Activated T-helper 9 cell treated with anti-CD3 and anti-CD28 coated beads, Interleukin-2, amount 50 U/mL, for 16 hours (primary cell): ENCODE measurements at regions not wholly inside any gene's neighbourhood (a gene's known extent, or its start where the extent isn't known, plus 50 kb on each side); places are given as distances from the start of the nearest gene placed in this dataset.

Experiments used
- DNase-seq: peaks from one replicate; pipeline ENCODE4 v3.0.0-alpha.2; 2020; ENCODE audit warnings: low read depth

GRCh38 chr1:101317590-101317989 is 80.8 kb downstream of the S1PR1 start:
- no peak for DNase-seq

- DNase-seq, result no peak
These were observed 86.7 kb downstream of the S1PR1 start for GRCh38 chr1:101323535-101323934.

GRCh38 chr1:101325144-101325543 is 88.3 kb downstream of the S1PR1 start:
- no peak for DNase-seq

GRCh38 chr1:101330427-101331130 is 93.8 kb downstream of the S1PR1 start:
- no peak for DNase-seq

GRCh38 chr1:101331794-101332193 is 95.0 kb downstream of the S1PR1 start:
- no peak for DNase-seq

- no peak for DNase-seq
These were observed 95.8 kb downstream of the S1PR1 start for GRCh38 chr1:101332633-101333032.

GRCh38 chr1:101333186-101333585 is 96.4 kb downstream of the S1PR1 start:
- DNase-seq, result no peak

- no peak for DNase-seq
These were observed 101.1 kb downstream of the S1PR1 start for GRCh38 chr1:101337968-101338367.

- no peak for DNase-seq
These were observed 102.1 kb downstream of the S1PR1 start for GRCh38 chr1:101338714-101339430.

- DNase-seq, result no peak
These were observed 107.9 kb downstream of the S1PR1 start for GRCh38 chr1:101344745-101345144.

GRCh38 chr1:101346419-101346818 is 109.6 kb downstream of the S1PR1 start:
- no peak for DNase-seq

GRCh38 chr1:101356013-101356412 is 119.2 kb downstream of the S1PR1 start:
- no peak for DNase-seq

GRCh38 chr1:101356604-101357443 is 120.0 kb downstream of the S1PR1 start:
- DNase-seq, result no peak

- DNase-seq, result peak; percentile 21
These were observed 120.7 kb downstream of the S1PR1 start for GRCh38 chr1:101357444-101357986.

GRCh38 chr1:101360506-101360905 is 123.7 kb downstream of the S1PR1 start:
- no peak for DNase-seq

GRCh38 chr1:101363891-101364318 is 127.1 kb downstream of the S1PR1 start:
- no peak for DNase-seq

- DNase-seq, result no peak
These were observed 127.7 kb downstream of the S1PR1 start for GRCh38 chr1:101364370-101365120.

GRCh38 chr1:101365186-101365585 is 128.4 kb downstream of the S1PR1 start:
- DNase-seq, result no peak

- no peak for DNase-seq
These were observed 129.1 kb downstream of the S1PR1 start for GRCh38 chr1:101365878-101366277.

- no peak for DNase-seq
These were observed 129.8 kb downstream of the S1PR1 start for GRCh38 chr1:101366513-101367215.

GRCh38 chr1:101367630-101368029 is 130.8 kb downstream of the S1PR1 start:
- DNase-seq, result no peak
